WI38 (cell line): ENCODE measurements at regions not wholly inside any gene's neighbourhood (a gene's known extent, or its start where the extent isn't known, plus 50 kb on each side); places are given as distances from the start of the nearest gene placed in this dataset.

Source experiments
- H3K4me3 ChIP-seq: 2 replicates; pipeline ENCODE4 v1.5.1; 2011; ENCODE audit warnings: low read depth, mild to moderate bottlenecking, control low read depth, low read length
- TF ChIP-seq, protein P1 (sequence below): IDR thresholded peaks from 2 replicates; pipeline ENCODE4 v1.5.1; 2012; ENCODE audit warnings: low read depth, mild to moderate bottlenecking, control low read depth, low read length

DNA sequence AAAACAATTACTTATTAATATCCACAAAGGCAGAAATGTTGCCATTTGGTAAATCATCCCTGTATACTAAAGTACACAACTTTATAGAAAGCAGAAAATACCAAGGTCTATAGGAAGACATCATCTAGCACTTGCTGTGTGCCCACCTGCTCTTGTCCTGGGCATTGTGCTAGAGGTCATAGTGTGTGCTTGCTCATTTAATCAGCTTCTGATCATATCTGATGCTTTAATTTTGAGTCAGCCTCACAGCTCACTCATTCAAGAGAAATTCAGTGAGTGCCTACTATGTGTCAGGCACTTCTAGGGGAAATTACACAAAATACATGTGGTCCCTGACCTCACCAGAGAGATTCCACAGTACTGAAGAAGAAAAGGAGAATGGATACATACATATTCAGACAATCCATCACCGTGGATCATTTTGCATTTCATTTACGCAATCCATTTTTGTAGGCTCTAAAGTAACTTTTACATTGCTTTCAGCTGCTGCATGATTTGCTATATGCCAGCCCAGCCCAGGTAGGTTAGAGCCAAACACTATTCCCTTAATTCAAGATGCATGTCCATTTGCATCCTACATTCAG, 167.9 kb upstream of the MCHR2 start:
- TF ChIP-seq, protein P1, sequence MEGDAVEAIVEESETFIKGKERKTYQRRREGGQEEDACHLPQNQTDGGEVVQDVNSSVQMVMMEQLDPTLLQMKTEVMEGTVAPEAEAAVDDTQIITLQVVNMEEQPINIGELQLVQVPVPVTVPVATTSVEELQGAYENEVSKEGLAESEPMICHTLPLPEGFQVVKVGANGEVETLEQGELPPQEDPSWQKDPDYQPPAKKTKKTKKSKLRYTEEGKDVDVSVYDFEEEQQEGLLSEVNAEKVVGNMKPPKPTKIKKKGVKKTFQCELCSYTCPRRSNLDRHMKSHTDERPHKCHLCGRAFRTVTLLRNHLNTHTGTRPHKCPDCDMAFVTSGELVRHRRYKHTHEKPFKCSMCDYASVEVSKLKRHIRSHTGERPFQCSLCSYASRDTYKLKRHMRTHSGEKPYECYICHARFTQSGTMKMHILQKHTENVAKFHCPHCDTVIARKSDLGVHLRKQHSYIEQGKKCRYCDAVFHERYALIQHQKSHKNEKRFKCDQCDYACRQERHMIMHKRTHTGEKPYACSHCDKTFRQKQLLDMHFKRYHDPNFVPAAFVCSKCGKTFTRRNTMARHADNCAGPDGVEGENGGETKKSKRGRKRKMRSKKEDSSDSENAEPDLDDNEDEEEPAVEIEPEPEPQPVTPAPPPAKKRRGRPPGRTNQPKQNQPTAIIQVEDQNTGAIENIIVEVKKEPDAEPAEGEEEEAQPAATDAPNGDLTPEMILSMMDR = no peak

DNA sequence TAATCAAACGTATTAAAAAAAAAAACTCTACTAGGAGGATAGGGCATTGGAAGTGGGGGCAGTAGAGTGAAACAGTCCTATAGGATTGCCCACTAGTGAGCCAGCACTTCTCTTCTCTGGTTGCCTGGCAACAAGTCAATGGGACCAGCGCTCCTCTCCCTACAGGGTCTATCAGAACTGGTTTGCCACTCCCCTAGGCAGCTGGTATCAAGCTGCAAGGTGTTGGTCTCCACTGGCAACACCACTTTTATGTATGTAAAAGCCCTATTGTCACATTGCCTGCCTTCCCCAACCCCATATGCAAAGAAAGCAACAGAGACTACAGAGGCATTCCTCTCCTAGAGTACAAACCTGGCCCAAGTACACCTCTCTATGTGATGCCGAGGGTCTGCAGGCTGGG, 166.9 kb upstream of the MCHR2 start:
- H3K4me3 ChIP-seq = no peak overlapping the region
- TF ChIP-seq, protein P1 = no peak

More for the DNA sequence above, 167.9 kb upstream of the MCHR2 start:
- no peak overlapping the region for H3K4me3 ChIP-seq

DNA sequence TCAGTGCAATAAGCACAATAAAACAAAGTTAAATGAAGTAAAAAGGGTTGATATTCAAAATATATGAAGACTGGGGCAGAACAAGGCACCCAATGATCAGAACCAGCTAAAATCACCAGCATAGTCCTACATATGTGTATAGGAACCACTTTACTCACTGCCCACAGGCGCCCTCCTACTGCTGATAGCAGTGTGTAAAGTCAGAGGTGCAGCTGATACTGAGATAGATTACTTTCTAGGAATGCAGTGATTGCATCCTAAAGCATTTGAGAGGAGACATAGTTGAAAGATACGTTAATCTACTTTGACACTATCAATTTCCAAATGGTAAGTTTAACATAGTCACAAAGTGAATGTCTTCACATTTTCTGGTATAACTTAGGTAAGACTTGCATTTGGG, 161.1 kb upstream of the MCHR2 start:
- TF ChIP-seq, protein P1 = no peak

DNA sequence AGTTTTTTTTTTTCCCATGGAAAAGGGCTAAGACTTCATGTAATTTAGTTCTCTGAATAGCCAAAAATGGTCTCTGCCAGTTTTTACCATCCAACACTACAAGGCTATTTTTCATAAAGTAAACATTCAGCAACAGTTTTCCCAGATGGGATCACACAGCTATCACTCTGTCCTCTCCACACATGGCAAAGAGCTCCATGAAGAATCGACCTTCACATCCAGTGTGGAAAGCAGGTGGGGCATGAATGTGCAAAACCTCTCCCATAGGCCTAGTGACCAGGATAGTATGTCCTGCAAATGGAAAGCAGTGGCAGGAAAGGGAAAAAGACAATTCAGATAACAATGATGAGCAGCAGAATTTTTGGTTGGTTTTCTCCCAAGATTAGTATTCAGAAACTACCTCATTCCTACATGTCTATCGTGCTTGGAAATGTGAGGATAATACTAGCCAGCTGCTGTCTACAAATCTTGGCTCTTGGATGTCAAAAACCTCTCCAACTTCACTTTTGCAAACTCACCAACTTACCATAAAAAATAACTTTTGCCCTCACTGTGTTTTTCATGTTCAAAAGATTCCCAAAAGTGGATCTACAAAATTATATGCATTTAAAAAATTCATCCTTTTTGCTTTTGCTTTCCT, 159.7 kb upstream of the MCHR2 start:
- no peak overlapping the region for H3K4me3 ChIP-seq
- TF ChIP-seq, protein P1 = no peak

More for the DNA sequence above, 161.1 kb upstream of the MCHR2 start:
- H3K4me3 ChIP-seq = no peak overlapping the region

DNA sequence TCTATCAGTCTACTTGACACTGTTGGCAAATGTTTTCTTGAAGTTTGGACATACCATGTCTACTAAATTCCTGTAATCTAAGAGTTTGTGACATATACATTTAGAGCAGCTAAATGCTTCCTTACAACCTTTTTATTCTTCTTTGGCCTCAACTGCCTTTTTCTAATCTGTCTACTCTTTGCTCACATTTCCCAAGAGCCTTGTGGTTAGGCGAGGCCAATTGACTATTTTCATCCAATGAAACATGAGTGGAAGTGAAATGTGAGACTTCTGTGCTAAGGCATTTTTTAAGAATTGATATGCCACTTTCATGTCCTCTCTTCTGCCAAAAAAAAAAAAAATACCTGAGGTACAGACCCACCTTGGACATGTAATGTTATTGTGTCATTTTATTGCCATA, 158.2 kb upstream of the MCHR2 start:
- TF ChIP-seq, protein P1 = no peak
- no peak overlapping the region for H3K4me3 ChIP-seq

DNA sequence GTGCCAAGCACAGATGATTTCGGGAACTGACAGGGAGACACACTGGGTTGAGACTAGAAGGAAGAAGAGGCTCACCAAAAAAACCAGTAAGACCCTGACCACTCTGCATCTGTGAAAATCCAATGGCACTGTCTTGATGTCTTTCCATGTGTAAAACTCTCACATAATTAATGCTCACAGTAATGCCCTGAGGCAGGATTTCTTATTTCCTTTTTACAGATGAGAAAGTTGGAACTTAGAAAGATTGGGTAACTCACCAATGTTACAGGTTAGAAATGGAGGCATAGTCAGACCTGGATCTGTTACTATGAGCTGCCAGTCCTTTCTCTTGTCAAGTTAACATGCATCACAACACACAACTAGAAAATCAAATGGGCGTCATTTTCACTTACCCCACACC, 151.0 kb upstream of the MCHR2 start:
- H3K4me3 ChIP-seq = no peak overlapping the region
- TF ChIP-seq, protein P1 = no peak

DNA sequence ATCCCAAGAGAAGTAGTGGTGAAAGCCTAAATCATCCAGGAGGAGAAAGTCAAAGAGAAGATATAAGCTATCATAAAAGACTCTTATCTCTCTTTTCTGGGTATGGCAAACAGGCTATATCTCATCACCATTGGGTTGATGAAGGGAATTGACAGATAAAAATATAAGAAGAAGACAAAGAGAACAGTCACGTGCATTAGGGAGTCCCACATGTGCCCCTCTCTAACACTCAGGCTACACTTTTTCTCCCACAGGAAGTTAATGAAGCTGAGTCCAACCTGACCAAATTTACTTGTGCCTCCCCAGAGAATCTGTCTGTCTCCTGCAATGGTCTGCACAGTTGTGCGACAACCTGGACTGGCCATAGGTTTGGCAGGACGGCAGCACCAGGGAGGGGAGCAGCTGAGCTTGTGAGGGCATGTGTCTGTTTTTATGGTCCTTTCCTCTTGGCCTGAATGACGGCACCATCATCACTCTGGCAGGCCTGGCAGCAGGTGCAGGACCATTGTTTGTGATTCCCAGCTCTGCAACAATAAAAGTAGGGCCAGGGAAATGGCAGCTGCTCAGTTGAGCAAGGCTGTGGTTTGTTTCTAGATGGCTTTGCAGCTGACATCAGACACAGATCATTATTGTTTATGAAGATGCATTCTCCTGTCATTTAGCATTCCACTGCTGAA, 144.5 kb upstream of the MCHR2 start:
- no peak overlapping the region for H3K4me3 ChIP-seq
- TF ChIP-seq, protein P1 = no peak
